ENCODE measurements at regions not wholly inside any gene's neighbourhood (a gene's known extent, or its start where the extent isn't known, plus 50 kb on each side); places are given as distances from the start of the nearest gene placed in this dataset.
"Not testable (repeated sequence)": the region's sequence is repeated elsewhere in the genome, so short reads cannot be mapped to it uniquely, and the experiment has no call there.

DNA sequence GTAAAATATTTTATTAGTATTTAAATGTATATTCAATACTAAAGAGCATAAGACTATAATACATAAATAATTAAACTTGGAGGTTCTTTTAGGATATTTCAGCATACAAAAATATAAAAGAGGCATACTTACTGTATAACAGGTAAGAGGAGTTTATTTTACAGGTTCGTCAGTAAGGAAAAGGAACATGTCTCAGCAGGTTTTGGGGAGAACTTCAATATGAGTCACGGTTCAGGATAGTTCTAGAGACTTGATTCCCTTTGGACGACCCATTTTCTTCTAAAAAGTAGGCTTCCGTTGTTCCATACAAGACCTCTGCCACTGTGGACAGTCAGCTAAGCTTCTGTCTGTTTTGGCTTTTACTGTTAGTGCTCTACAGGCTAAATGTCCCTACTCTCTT lies 181.1 kb downstream of the ALX1 start:
- no peak for TF ChIP-seq POLR2A (IDR thresholded peaks at IDR 0.05)
- TF ChIP-seq, protein P1, sequence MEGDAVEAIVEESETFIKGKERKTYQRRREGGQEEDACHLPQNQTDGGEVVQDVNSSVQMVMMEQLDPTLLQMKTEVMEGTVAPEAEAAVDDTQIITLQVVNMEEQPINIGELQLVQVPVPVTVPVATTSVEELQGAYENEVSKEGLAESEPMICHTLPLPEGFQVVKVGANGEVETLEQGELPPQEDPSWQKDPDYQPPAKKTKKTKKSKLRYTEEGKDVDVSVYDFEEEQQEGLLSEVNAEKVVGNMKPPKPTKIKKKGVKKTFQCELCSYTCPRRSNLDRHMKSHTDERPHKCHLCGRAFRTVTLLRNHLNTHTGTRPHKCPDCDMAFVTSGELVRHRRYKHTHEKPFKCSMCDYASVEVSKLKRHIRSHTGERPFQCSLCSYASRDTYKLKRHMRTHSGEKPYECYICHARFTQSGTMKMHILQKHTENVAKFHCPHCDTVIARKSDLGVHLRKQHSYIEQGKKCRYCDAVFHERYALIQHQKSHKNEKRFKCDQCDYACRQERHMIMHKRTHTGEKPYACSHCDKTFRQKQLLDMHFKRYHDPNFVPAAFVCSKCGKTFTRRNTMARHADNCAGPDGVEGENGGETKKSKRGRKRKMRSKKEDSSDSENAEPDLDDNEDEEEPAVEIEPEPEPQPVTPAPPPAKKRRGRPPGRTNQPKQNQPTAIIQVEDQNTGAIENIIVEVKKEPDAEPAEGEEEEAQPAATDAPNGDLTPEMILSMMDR (IDR thresholded peaks at IDR 0.05), result no peak
- Histone ChIP-seq H3K9me3 (no peaks in the 10 kb centered on the region), H3K27me3 (no peaks in the 10 kb centered on the region), H3K4me3 (replicated peaks in 1 of 3) (no peak overlapping the region), H3K4me1 (no peaks in the 10 kb centered on the region), H3K27ac (no peak overlapping the region), H3K36me3 (no peaks in the 10 kb centered on the region)
- no peak for DNase-seq
- WGBS, 2 donors, result 92 to 93% methylated on average over 4 of the region's 4 CpGs
- intact Hi-C loops (cut with DNase I), result no loop called here

DNA sequence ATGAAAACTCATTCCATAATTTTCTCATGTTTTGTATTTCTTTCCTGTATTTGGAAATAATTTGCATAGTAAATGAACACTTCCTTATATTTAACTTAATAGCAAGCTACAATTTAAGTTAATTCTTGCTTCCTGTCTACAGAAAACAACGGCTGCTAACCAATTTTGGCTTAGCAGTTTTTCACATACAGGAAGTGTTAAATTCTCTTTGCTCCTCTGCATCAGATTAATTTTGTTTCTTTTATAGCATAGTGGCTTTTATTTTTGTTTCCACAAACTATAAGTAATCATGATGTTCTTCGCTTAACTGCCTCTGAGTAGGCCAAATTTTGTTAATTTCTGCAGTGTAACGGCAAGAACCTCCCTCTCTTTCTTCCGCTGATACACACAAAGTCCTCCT lies 182.9 kb downstream of the ALX1 start:
- H3K4me3 ChIP-seq (replicated peaks in 1 of 3), result no peak overlapping the region
- WGBS, 2 donors, result 76 to 93% methylated on average over 4 of the region's 4 CpGs
- no peaks in the 10 kb centered on the region for H3K36me3 ChIP-seq
- H3K27me3 ChIP-seq, result no peaks in the 10 kb centered on the region
- H3K27ac ChIP-seq, result no peak overlapping the region
- DNase-seq, result no peak
- H3K4me1 ChIP-seq, result no peaks in the 10 kb centered on the region
- TF ChIP-seq, protein P1 (IDR thresholded peaks at IDR 0.05), result no peak
- no peaks in the 10 kb centered on the region for H3K9me3 ChIP-seq
- intact Hi-C loops (cut with DNase I), result no loop called here

DNA sequence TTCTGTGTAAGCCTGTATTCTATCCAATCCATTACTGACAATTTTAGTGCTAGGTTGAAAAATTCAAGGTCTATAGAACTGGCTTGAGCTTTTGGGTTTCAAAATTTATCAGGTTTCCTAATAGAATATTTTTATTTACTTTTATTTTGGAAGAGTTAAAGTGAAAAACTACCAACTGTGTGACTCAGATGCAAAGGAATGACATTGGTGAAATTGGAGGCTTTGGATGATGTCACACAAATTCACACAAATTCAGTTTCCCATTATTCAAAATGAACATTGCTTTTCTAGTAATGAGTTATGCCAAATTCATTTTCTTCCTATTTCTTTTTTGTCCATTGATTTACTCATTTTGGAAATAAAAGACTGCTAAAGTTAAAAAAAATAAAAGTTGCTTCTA lies 186.9 kb downstream of the ALX1 start:
- Histone ChIP-seq H3K4me1 (peaks cover 5 to 6% of the 10 kb centered on the region in 2 donors), H3K27ac (no peak overlapping the region), H3K4me3 (replicated peaks in 1 of 3) (no peak overlapping the region), H3K36me3 (no peaks in the 10 kb centered on the region), H3K27me3 (no peaks in the 10 kb centered on the region), H3K9me3 (no peaks in the 10 kb centered on the region)
- no peak for TF ChIP-seq POLR2A (IDR thresholded peaks at IDR 0.05)
- TF ChIP-seq, protein P1 (IDR thresholded peaks at IDR 0.05), result no peak
- intact Hi-C loops (cut with DNase I), result loop anchor here (5.0 kb wide), 1 partner anchor 405 kb away; the partner anchor contains the start of gene NTS
- no peak for DNase-seq

DNA sequence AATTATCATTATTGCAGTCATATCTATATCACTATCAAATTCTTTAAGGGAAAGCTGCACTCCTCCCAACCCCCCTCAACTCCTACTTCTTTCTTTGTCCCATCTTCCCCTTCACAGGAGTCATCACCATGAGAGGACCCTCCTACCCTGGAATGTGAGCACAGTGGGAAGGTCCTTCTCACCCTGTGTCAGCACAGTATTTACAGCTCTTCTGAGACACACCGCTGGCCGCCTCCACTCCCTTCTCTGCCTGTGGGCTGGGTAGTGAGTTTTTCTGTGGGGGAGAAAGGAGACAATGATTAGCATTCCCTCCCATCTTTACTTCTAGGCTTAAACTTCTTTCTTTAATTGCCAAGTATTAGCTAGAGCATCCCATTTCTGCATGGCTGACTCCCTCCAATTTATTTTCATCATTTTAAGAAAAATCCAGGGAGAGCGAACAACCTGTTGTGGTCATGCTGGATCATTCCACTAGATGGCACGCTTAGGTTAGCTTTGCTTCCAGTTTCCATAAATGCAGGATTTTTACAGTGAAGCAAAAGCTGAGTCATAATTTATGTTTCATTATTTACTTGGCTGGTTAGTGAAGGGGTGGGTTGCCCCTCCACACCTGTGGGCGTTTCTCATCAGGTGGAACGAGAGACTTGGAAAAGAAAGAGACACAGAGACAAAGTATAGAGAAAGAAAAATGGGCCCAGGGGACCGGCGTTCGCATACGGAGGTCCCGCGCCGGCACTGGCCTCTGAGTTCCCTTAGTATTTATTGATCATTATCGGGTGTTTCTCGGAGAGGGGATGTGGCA lies 188.5 kb downstream of the ALX1 start:
- Histone ChIP-seq H3K27me3 (no peaks in the 10 kb centered on the region), H3K36me3 (no peaks in the 10 kb centered on the region), H3K27ac (peak overlapping the region in 1 of 3 donors; percentile 10), H3K9me3 (no peaks in the 10 kb centered on the region), H3K4me1 (peaks cover 5 to 6% of the 10 kb centered on the region in 2 donors), H3K4me3 (replicated peaks in 1 of 3) (peak overlapping the region in 1 of 3 donors; percentile 45)
- intact Hi-C loops (cut with DNase I), result loop anchor here (5.0 kb wide), 1 partner anchor 404 kb away; the partner anchor contains the start of gene NTS
- TF ChIP-seq POLR2A (IDR thresholded peaks at IDR 0.05), result no peak
- TF ChIP-seq, protein P1 (IDR thresholded peaks at IDR 0.05), result peak in 5 of 6 experiments; percentile 45 to 80 (median 75)
- WGBS, 2 donors, result 13 to 16% methylated on average over 15 of the region's 15 CpGs
- DNase-seq, result peak; percentile 29 to 31

DNA sequence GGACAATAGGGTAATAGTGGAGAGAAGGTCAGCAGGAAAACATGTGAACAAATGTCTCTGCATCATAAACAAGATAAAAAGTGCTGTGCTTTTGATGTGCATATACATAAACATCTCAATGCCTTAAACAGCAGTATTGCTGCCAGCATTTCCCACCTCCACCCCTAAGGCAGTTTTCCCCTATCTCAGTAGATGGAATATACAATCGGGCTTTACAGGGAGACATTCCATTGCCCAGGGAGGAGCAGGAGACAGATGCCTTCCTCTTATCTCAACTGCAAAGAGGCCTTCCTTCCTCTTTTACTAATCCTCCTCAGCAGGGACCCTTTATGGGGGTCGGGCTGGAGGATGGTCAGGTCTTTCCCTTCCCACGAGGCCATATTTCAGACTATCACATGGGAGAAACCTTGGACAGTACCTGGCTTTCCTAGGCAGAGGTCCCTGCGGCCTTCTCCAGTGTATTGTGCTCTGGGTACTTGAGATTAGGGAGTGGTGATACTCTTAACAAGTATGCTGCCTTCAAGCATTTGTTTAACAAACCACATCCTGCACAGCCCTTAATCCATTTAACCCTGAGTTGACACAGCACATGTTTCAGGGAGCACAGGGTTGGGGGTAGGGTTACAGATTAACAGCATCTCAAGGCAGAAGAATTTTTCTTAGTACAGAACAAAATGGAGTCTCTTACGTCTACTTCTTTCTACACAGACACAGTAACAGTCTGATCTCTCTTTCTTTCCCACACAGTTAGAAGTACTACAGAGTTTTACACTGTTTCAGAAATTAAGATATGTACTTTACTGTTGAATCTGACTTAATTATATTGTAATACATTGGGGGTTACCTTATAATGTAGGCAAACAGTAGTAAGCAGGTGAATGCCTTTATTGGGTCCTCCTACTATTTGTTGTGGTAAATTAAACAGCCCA lies 189.4 kb downstream of the ALX1 start:
- WGBS, 2 donors, result 21 to 28% methylated on average over 5 of the region's 5 CpGs
- H3K27ac ChIP-seq, result peak overlapping the region in 2 of 3 donors; percentile 10 to 11
- not testable (repeated sequence) for H3K4me1 ChIP-seq; H3K9me3 ChIP-seq; H3K4me3 ChIP-seq (replicated peaks in 1 of 3); H3K36me3 ChIP-seq; H3K27me3 ChIP-seq
- intact Hi-C loops (cut with DNase I), result loop anchor here (5.0 kb wide), 1 partner anchor 403 kb away; the partner anchor contains the start of gene NTS
- DNase-seq, result peak; percentile 9 to 10

DNA sequence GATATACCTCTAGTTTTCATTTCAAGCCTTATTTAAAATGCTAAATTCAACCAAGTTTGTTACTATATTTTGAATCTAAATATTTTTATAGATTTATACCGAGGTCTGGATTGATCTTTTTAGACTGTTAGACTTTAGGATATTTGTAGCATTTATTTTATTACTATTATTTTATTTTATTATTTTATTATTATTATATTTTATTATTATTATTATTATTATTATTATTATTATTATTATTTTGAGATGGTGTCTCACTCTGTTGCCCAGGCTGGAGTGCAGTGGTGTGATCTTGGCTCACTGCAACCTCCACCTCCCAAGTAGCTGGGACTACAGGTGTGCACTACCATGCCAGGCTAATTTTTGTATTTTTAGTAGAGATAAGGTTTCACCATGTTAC lies 195.3 kb downstream of the ALX1 start:
- H3K27ac ChIP-seq; intact Hi-C loops (cut with DNase I); H3K27me3 ChIP-seq; H3K4me1 ChIP-seq; H3K4me3 ChIP-seq (replicated peaks in 1 of 3); H3K9me3 ChIP-seq; DNase-seq; H3K36me3 ChIP-seq: not testable (repeated sequence)
- WGBS, 2 donors, result 86 to 97% methylated on average over 1 of the region's 1 CpG
